ENCODE measurements at regions not wholly inside any gene's neighbourhood (a gene's known extent, or its start where the extent isn't known, plus 50 kb on each side); places are given as distances from the start of the nearest gene placed in this dataset.
A peak's percentile ranks its signal among the peaks of the same experiment; 100 is the strongest.

DNA sequence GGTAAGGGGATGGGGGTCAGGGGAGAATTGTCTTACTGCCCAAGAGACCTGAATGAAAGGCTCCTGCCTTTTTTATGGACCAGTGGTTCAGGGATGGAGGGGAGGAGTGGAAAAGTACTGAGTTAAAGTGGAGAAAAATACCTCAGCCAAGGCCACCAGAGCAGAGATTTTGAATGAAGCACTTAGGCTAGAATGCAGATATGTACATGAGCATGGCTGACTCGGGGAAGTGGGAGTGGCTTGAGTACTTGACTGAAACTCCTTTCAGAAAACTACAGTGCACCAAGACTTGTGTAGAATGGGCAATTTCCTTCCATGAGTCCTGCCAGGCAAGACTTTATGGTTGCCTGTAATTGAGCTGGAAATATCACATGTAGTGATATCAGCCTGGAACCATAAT, 429.6 kb upstream of the LRRC7 start:
- no peak for DNase-seq

DNA sequence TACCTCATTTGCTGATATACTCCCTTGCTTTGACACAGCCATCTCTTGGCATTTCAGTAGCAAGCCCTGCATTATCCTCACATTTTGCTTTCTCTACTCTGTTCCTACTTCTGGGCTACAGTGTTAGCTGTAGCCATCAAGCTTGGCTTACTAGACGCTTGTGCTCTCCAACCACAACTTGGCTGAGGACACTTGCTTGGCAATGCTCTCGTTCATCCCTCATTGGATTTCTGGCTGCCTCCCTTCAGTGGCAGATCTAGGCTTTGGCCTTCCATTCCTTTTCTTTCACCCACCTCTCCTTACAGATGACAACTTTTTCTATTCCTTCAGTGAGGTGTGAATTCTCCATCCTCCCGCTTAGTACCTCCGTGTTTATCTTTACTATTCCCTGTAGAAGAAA, 428.7 kb upstream of the LRRC7 start:
- peak in 32 of 58 donors; percentile 6 to 77 (median 28) for DNase-seq

DNA sequence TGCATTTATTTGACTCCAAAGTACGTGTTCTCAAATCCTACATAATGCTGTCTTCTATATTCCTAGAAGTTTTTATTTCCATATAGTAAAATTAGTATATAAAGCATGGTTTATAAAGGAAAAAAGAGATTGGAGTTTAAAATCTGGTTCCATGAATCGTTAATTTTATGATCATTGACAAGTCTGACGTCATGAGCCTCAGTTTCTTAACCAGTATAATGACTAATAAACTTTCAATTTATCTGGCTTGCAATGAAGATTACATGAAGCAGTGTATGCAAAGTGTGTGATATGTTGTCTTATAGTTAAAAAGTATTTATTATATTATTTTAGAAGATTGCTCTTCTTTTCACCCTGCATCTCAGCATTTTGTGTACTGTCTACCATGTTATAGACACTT, 421.4 kb upstream of the LRRC7 start:
- DNase-seq = no peak

DNA sequence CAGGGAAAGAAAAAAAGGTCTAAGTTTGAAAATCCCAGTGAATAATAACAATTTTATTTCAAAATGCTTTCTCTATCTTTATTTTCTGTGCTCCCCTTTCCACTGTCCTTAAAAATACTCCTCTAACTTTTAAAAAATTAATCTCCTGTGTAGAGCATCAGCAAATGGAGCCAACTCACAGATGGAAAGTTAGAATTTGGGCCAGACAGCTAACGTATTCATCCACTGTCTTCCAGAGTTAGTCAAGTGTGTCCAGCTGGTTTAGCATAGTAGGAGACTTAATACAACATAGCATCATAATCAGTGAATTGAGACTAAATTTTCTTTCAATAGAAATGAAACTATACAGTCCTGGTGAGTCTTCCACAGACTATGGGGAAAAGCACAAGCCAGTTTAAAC, 419.0 kb upstream of the LRRC7 start:
- no peak for DNase-seq

DNA sequence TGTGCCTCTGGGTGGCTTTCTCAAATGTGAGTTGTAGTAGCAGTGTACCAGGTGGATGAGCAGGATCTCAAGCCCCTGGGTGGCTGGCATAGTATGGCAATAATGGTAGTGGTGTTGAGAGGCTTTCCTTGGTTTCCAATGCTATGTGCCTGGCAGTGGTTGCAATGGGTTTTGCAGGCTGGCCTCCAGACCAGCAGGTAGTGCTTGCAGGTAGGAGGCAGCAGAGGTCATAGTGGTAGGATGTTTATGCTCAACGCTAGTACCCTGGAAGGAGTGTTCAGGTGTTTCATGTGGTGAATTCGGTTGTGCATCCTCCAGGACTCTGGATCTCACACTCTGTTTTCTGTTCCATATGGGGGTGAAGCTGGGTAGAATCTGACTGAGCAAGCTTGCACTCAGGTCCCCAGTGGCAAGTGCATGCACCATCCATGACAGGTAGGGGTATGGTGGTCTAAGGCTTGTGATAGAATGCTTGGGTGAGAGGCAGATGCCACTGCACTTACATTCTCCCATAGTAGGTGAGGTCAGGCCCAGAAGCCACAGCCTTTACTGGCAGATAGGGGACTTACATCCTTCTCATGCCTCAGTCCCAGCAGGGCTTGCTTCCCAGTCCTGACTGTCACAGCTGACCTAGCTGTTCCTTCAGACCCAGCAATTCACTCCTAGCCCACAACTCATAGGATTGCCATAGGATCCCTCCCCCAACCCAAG, 410.5 kb upstream of the LRRC7 start:
- DNase-seq = no peak

DNA sequence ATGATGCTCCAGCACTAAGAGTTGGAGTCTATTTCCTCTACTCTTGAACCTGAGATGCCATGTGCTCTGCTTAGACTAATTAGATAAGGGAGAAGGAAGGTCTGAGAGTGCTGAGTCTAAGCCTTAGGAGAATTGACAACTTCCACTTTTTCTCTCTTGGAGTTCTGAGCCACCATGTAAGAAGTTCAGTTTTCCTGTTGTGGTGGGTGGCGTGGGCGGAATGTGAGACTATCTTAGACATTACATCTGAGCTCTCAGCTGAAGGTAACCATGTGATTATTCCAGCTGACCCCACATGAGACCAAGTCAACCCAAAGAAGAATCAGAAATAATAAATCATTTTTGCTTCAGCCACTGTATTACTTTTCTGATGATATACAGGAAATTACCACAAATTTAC, 404.5 kb upstream of the LRRC7 start:
- DNase-seq = no peak

DNA sequence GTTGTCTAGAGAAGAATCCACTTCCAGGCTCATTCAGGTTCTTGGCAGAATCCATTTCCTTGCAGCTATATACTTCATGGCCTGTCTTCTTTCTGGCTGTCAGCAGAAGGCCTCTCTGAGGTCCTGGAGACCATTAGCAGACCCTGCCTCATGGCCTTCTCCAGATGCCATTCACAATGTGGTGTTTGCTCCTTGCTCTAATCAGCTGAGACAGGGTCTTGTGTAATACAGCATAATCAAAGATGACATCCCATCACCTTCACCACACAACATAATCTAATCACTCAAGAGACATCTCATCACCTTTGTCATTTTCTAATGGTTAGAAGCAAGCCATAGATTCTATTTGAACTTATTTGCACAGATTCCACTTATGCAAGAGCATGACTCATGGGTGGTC, 403.9 kb upstream of the LRRC7 start:
- no peak for DNase-seq

DNA sequence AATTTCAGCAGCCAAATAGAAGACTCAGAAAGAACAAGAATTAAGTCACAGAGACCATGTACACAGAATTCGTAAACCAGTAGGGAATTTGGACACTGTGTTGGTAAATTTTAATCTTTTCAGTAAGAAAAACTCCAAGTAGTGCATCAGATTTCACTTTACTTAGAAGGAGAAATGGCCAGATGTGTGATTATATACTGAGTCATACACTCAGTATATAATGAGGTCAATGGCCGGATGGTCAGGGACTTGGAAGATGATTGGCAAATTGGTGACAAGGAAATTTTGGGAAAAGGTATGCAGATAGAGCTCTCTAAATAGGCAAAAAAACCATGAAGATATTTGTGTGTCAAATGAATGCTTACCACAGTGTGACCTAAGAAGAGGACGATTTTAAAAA, 399.8 kb upstream of the LRRC7 start:
- DNase-seq = no peak

DNA sequence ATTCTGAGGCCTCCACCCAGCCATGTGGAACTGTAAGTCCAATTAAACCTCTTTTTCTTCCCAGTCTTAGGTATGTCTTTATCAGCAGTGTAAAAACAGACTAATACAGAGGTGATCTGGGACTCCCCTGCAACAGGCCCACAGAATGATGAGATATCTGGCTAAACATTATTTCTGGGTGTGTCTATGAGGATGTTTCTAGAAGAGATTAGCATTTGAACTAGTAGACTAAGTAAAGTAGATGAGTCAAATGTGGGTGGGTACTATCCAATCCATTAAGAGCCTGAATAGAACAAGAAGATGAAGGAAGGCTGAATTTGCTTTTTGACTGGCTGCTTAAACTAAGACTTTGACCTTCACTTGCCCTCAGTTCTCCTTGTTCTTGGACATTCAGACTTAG, 396.5 kb upstream of the LRRC7 start:
- no peak for DNase-seq

DNA sequence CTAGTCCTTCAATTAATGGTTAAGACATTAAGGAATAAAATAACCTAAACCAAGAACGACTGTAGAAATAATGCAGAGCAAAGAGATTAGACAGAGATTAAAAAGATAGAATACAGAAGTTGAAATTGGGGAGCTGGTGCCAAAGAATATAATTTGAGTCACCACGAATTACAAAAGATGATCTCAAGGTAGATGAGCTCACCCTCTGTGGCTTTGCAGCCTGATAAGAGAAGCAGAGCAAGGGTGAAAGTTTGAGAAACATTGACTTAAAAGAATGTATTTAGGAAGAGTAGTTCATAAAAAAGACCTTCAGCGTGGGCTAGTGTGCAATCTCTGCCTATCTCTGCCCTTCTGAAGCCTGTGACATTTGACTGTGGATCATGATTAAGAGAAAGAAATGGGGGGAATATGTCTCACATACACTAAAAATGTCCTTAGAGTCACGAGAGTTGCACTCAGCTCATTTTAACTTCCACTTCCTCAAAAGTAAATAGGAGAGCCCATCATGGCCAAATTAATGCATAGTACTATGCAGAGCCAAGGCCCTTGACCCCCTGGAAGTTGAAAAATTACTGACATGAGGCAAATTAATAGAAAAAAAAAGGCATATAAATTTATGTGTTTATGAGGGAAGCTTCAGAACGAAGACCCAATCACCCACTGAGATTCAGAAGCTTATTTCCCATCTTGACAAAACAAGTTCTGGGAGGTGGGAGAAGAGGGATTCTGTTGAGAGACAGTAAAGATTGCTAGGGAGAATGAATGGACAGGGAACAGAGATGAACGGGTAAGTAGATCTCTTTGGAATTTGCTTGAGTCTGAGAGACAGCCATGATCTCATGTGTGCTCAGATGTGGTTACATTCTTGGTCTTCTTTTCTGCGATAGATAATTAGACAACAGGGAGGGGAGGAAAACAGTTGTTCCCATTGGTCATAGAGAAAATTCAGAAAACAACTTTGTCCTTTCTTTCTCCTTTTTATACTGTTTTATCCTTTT, 395.4 kb upstream of the LRRC7 start:
- no peak for DNase-seq

DNA sequence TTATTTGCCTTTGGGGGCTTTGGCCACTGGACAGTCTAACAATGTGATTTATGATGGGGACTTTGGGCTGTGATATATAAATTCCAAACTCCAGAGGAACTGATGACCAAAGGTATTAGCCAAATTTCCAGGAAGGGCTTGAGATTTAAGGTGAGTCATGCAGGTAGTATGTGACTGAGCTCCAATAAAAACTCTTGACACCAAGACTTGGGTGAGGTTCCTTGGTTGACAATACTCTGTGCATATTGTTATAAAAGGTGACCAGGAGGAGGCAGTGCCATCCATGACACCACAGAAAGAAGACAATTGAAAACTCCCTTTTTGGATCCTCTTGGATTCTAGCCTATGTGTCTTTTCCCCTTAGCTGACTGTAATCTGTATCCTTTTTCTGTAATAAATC, 392.7 kb upstream of the LRRC7 start:
- no peak for DNase-seq

DNA sequence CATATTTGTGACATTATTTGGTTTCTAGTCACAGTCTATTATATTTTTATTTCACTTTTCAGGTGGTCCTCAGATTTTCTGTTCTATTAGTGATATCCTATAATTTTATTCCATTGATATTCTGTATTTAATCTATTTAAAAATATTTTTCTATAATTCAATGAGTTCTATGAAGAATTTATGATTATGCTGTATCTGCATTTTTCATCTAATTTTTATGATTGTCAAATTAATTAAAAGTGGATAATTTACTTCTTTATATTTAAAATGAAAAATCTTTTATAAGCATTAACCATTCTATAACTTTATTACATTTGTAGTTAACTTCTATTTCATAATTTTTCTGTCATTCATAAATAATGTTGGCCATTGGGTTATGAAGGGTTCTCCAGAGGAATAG, 387.4 kb upstream of the LRRC7 start:
- no peak for DNase-seq

DNA sequence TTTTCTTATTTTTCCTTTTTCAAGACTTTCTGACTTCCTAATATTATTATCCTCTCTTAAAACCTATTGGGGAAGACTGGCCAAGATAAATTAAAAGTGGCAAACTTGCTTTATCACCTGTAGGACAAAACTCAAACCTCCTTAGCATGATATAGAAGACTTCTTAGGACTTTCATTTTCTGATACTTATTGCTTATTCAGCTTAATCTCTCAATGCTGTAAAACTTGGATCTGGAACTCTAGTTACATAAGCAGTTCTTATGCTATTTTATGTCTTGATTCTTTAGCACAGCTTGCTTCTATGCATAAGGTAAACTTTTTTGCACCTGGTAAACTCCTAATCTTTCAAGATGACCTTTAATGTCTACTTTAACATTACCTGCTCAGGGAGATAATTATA, 382.3 kb upstream of the LRRC7 start:
- DNase-seq = no peak

DNA sequence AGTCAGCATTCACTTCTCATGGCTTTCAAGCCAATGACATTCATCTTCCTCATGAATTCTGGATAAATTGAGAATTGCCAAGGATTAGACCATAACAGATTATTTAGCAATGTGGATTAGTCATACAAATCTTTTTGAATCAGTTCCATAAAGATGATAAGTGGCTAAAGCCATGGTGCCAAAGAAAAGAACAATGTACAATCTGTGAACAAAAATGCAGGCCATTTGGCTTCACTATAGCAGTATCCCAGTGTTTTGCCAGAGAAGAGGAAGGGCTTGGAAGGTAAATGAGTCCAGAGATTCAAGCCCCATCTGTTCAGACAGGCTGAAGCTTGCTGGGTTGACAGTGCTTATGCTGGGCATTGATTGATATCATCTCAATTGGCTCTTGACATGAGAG, 376.4 kb upstream of the LRRC7 start:
- DNase-seq = no peak

DNA sequence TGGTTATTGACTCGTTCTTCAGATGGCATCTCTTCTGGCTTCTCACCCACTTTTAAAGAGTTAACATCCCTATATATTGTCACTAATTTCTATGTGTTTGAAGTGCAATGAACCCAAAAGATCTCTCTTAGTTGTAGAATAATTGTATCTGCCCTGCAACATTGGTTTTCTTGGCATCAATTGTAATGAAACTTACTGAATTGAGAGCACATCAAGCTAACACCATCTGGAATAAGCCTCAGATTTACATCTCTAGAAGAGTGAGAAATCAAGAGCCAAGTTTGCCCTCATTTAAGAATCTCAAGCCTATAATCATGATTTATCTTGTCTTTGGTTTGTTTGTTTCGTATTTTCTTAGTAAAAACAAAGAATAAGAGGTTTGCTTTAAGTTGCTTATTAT, 372.6 kb upstream of the LRRC7 start:
- peak in 1 of 58 donors; percentile 6 for DNase-seq

DNA sequence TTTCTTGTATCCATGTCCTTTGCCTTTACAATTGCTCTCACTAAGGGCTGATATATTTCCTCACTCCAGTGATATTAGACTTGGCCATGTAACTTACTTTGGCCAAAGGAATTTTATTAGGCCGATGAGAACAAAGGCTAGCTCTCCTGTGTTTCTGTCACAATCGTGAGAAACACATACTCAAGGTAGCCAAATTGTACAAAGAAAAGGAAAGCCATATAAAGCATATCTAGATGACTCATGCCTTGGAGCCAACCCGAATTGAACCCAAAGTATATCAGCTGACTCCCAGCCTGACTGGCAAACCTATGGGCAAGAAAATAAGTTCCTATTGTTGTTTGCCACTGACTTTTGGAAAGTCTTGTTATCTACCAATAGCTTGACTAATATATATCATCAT, 371.7 kb upstream of the LRRC7 start:
- no peak for DNase-seq

DNA sequence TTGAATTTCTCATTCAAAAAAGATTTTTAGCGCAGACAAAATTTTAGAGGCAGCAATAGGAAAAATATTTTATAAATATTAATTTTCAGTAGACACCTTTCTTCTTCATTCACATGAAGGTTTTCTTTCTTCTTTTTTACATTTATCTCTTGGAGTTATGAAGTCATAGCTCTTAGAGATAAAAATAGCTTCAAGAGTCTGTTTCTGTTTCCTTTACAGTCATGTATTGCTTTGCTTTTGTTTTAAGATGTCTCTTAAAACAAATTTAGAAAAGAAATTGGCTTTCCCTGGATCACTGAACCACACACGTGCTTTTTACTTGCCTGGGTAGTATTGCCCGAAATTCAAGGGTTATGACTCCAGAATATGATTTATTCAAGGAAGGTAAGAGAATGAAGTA, 369.9 kb upstream of the LRRC7 start:
- DNase-seq = no peak

DNA sequence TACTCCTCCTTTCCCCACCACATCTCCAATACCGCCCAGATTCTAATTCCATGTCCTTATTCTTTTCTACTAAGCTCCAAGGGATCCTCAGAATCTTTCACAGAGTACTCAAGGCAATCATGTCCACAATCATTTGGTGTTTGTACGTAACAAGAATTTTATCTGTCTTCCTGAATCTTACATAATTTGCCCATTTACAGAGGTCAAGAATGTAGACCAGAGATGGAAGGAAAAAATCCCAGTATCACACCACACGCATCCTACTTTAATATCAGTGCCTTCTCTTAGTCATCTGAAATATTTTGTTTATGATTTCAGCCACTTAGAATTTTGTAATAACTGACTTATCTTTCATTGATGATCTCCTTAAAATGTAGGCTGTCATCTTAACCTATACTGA, 366.0 kb upstream of the LRRC7 start:
- DNase-seq = no peak

DNA sequence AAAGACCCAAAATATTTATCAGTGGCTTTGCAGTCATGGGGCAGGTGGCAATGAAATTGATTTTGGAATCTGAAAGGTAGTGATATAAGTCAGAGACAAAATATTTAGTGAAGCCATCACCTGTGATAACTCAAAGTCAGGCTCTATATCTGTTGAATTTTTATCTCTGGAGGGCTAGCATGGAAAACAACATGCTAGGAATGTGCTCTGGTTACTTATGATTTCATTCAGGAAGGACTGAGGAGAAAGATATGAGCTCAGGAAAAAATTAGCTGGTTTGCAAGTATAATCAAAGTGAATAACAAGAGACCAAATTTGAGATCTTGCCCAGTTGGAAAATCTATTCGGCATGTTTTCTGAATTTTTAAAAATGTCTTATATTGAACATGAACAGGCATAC, 364.6 kb upstream of the LRRC7 start:
- DNase-seq = no peak

DNA sequence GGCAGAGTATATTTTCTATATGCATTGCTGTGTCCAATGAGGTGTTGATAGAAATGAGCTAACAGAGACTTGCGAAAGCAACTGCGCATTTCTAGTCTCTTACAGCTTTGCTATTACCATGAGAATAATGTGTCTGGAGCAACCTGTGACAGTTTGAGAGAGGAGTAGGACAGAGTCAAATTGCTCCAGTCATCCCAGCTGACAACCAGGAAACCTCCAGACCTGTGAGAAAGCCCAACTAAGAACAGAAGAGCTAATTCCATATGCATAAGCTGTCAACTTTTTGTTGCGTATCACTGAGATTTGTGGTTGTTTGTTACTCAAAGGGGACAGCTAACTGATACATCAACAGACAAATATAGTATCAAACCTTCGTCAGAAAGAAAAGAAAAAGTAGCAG, 354.1 kb upstream of the LRRC7 start:
- no peak for DNase-seq

DNA sequence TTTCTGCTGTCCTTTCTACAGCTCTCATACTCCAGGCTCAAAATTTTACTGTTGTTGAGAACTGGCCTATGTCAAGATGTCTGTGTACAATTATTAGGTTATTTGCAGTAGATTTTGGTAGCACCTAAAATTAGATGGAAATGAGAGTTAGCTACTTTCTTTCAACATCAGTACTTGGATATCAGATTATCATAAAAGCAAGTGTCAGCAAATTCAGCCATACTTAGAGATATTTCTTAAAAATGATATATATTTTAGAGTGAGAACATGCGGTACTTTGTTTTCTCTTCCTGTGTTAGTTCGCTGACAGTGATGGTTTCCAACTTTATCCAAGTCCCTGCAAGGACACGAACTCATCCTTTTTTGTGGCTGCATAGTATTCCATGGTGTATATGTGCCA, 351.8 kb upstream of the LRRC7 start:
- DNase-seq = no peak

DNA sequence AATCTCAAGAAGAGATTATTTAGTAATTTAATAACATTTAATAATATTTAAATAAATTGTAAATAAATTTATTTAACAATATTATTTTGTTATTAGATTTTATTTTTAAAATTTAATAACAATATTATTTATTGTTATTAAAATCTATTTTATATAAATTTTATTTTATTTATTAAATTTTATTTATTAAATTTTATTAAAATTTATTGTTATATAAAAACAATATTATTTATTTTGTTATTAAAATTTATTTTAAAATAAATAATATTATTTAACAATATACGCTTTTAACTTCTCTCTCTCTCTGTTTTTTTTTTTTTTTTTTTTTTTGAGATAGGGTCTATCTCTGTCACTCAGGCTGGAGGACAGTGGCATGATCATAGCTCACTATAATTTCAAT, 347.1 kb upstream of the LRRC7 start:
- DNase-seq = no peak

DNA sequence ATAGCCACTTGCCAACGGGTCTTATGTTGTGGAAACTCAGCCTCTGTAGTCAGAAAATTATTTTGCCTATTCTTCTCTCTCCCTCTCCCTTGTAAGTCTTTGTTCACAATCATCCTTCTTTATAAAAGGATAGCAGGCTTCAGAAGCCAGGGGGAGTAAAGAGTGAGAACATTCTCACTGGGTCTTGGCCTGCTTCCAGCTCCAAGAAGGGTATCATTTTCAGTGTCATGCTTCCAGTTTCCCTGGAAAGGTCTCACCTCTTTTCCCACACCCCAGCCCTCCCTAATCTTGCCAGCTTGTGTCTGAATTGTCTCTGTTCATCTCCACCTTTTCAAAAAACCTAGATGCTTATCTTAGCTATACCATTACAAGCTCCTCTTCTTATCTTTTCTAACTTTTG, 346.2 kb upstream of the LRRC7 start:
- DNase-seq = no peak
